ENCODE measurements at regions not wholly inside any gene's neighbourhood (a gene's known extent, or its start where the extent isn't known, plus 50 kb on each side); places are given as distances from the start of the nearest gene placed in this dataset.

- TF ChIP-seq CTCF (conservative IDR thresholded peaks at IDR 0.05; ENCODE audit: low read depth, low read length): no peak
- no peak overlapping the region for H3K4me3 ChIP-seq (ENCODE audit: low read depth, low read length)
- no peak for DNase-seq (ENCODE audit: low read depth)
Measured at GRCh38 chr13:34152996-34153395, 335.0 kb downstream of the RFC3 start.

- no peak for DNase-seq (ENCODE audit: low read depth)
- TF ChIP-seq CTCF (conservative IDR thresholded peaks at IDR 0.05; ENCODE audit: low read depth, low read length): no peak
Measured at GRCh38 chr13:34153428-34154180, 335.7 kb downstream of the RFC3 start.

GRCh38 chr13:34155931-34156607 is 338.1 kb downstream of the RFC3 start:
- TF ChIP-seq CTCF (conservative IDR thresholded peaks at IDR 0.05; ENCODE audit: low read depth, low read length): no peak
- no peak overlapping the region for H3K4me3 ChIP-seq (ENCODE audit: low read depth, low read length)
- peak; percentile 57 for DNase-seq (ENCODE audit: low read depth)

More at GRCh38 chr13:34153428-34154180, 335.7 kb downstream of the RFC3 start:
- no peak overlapping the region for H3K4me3 ChIP-seq (ENCODE audit: low read depth, low read length)

GRCh38 chr13:34156841-34157365 is 339.0 kb downstream of the RFC3 start:
- TF ChIP-seq CTCF (conservative IDR thresholded peaks at IDR 0.05; ENCODE audit: low read depth, low read length): no peak
- DNase-seq (ENCODE audit: low read depth): peak; percentile 97
- H3K4me3 ChIP-seq (ENCODE audit: low read depth, low read length): no peak overlapping the region

GRCh38 chr13:34159946-34160345 is 342.0 kb downstream of the RFC3 start:
- no peak for TF ChIP-seq CTCF (conservative IDR thresholded peaks at IDR 0.05; ENCODE audit: low read depth, low read length)
- DNase-seq (ENCODE audit: low read depth): no peak
- no peak overlapping the region for H3K4me3 ChIP-seq (ENCODE audit: low read depth, low read length)

GRCh38 chr13:34161931-34162543 is 344.1 kb downstream of the RFC3 start:
- TF ChIP-seq CTCF (conservative IDR thresholded peaks at IDR 0.05; ENCODE audit: low read depth, low read length): no peak
- DNase-seq (ENCODE audit: low read depth): peak; percentile 82

More at GRCh38 chr13:34161931-34162543, 344.1 kb downstream of the RFC3 start:
- no peak overlapping the region for H3K4me3 ChIP-seq (ENCODE audit: low read depth, low read length)

Measured in choroid plexus epithelial cell (primary cell).